Neural crest cell (in vitro differentiated cells): ENCODE measurements at regions not wholly inside any gene's neighbourhood (a gene's known extent, or its start where the extent isn't known, plus 50 kb on each side); places are given as distances from the start of the nearest gene placed in this dataset.
A peak's percentile ranks its signal among the peaks of the same experiment; 100 is the strongest.

ENCODE experiments used
- DNase-seq: peaks from one replicate; pipeline ENCODE4 v3.0.0; 2021; ENCODE audit warnings: low read depth, mixed read lengths, low spot score
- H3K27ac Mint-ChIP-seq: one replicate; pipeline ENCODE4 v1.8.0; 2021; ENCODE audit warnings: mild to moderate bottlenecking, mixed read lengths; ENCODE audit not compliant: unreplicated experiment
- H3K27me3 Mint-ChIP-seq: 2 replicates; pipeline ENCODE4 v1.8.0; 2021; ENCODE audit warnings: low read depth, mild to moderate bottlenecking, mixed read lengths
- H3K36me3 Mint-ChIP-seq: 2 replicates; pipeline ENCODE4 v1.8.0; 2021; ENCODE audit warnings: low read depth, mild to moderate bottlenecking, mixed read lengths
- H3K4me1 Mint-ChIP-seq: 2 replicates; pipeline ENCODE4 v1.8.0; 2021; ENCODE audit warnings: mixed read lengths
- H3K4me3 Mint-ChIP-seq: one replicate; pipeline ENCODE4 v1.8.0; 2021; ENCODE audit warnings: mild to moderate bottlenecking, mixed read lengths
- H3K9me3 Mint-ChIP-seq: 2 replicates; pipeline ENCODE4 v1.8.0; 2021; ENCODE audit warnings: mixed read lengths
- CTCF ChIP-seq: fragments of 200-600 bp; sonication (generic); conservative IDR thresholded peaks from 2 replicates; pipeline ENCODE4 v1.5.0; 2021; ENCODE audit warnings: antibody characterized with exemption, mild to moderate bottlenecking

GRCh38 chr7:65239324-65239706 is 134.3 kb upstream of the ZNF92 start:
- peak overlapping the region; percentile 59 for H3K4me3 Mint-ChIP-seq
- no peak for TF ChIP-seq CTCF
- no peak overlapping the region for H3K27ac Mint-ChIP-seq
- no peak for DNase-seq
- H3K36me3 Mint-ChIP-seq, result no peaks in the 10 kb centered on the region
- no peaks in the 10 kb centered on the region for H3K27me3 Mint-ChIP-seq
- no peaks in the 10 kb centered on the region for H3K9me3 Mint-ChIP-seq
- H3K4me1 Mint-ChIP-seq, result peaks cover 10% of the 10 kb centered on the region

DNA sequence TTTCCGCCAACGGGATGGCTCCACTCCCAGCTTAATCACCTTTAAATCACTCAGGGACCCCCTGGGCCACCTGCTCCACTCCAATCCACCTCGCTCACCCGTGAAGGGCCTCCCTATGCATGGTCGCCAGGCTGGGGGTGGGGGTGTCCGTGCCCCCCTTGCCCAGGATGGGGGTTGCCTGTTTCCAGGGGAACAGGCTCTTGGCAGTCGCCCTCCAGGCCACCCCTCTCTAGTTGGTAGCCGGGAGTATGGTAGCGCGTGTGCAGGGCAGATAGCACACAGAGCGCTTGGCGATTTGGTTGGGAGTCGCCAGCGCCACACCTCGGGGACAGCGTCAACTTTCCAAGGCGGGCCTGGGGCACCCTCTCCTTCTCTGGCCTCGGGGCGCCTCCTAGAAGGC is 134.9 kb upstream of the ZNF92 start:
- H3K27me3 Mint-ChIP-seq, result no peaks in the 10 kb centered on the region
- DNase-seq, result no peak

GRCh38 chr7:65235586-65235985 is 138.1 kb upstream of the ZNF92 start:
- Mint-ChIP-seq H3K9me3 (no peaks in the 10 kb centered on the region), H3K27me3 (no peaks in the 10 kb centered on the region), H3K27ac (peak overlapping the region; percentile 65), H3K4me1 (peaks cover 3% of the 10 kb centered on the region), H3K36me3 (no peaks in the 10 kb centered on the region), H3K4me3 (no peak overlapping the region)
- TF ChIP-seq CTCF, result no peak
- no peak for DNase-seq

More for the DNA sequence above, 134.9 kb upstream of the ZNF92 start:
- H3K36me3 Mint-ChIP-seq, result no peaks in the 10 kb centered on the region
- H3K9me3 Mint-ChIP-seq, result no peaks in the 10 kb centered on the region
- peak overlapping the region; percentile 56 for H3K4me3 Mint-ChIP-seq
- TF ChIP-seq CTCF, result no peak
- peaks cover 7% of the 10 kb centered on the region for H3K4me1 Mint-ChIP-seq
- no peak overlapping the region for H3K27ac Mint-ChIP-seq

DNA sequence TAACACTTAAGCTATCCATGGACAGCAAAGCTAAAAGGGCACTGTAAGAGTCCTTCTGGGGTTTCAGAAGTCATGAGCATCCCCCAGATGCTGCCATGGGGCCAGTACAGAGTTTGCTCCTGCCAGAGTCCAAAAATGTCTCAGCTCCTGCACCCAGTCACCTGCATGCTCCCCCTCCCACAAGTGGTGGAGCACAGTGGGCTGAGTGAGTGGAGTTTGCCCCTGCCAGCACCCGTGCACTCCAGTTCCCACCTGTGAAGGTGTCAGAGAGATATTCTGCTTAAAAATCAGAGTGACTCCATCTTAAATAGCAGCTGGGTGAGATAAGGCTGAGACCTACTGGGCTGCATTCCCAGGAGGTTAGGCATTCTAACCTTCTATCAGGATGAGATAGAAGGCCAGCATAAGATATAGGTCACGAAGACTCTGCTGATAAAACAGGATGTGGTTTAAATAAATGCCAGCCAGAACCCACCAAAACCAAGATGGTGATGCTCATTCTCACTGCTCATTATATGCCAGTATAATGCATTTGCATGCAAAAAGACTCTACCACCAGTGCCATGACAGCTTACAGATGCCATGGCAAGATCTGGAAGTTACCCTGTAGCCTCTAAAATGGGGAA is 140.1 kb upstream of the ZNF92 start:
- TF ChIP-seq CTCF, result no peak
- H3K9me3 Mint-ChIP-seq, result no peaks in the 10 kb centered on the region
- H3K27ac Mint-ChIP-seq, result no peak overlapping the region
- no peak overlapping the region for H3K4me3 Mint-ChIP-seq
- DNase-seq, result no peak
- H3K36me3 Mint-ChIP-seq, result no peaks in the 10 kb centered on the region
- H3K4me1 Mint-ChIP-seq, result no peaks in the 10 kb centered on the region
- no peaks in the 10 kb centered on the region for H3K27me3 Mint-ChIP-seq

DNA sequence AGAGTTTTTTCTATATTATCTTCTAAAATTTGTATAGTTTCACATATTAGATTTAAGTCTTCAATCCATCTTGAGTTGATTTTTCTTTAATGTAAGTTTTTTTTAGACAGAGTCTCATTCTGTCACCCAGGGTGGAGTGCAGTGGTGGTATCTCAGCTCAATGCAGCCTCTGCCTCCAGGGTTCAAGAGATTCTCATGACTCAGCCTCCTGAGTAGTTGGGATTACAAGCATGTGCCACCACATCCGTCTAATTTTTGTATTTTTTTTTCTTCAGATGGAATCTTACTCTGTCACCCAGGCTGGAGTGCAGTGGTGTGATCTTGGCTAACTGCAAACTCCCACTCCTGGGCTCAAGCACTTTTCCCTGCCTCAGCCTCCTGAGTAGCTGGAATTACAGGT is 143.4 kb upstream of the ZNF92 start:
- H3K27ac Mint-ChIP-seq, result no peak overlapping the region
- H3K4me1 Mint-ChIP-seq, result no peaks in the 10 kb centered on the region
- TF ChIP-seq CTCF, result no peak
- DNase-seq, result no peak
- peaks cover 3% of the 10 kb centered on the region for H3K9me3 Mint-ChIP-seq
- no peak overlapping the region for H3K4me3 Mint-ChIP-seq
- no peaks in the 10 kb centered on the region for H3K27me3 Mint-ChIP-seq
- H3K36me3 Mint-ChIP-seq, result no peaks in the 10 kb centered on the region
